Stimulated activated CD4-positive, alpha-beta T cell treated with anti-CD3 and anti-CD28 coated beads, Interleukin-15, amount 100 ng/mL, for 24 hours (primary cell): ENCODE measurements at regions not wholly inside any gene's neighbourhood (a gene's known extent, or its start where the extent isn't known, plus 50 kb on each side); places are given as distances from the start of the nearest gene placed in this dataset.
"Not testable (repeated sequence)": the region's sequence is repeated elsewhere in the genome, so short reads cannot be mapped to it uniquely, and the experiment has no call there.

Source experiments
- DNase-seq: peaks from one replicate; pipeline ENCODE4 v3.0.0-alpha.2; 2020

DNA sequence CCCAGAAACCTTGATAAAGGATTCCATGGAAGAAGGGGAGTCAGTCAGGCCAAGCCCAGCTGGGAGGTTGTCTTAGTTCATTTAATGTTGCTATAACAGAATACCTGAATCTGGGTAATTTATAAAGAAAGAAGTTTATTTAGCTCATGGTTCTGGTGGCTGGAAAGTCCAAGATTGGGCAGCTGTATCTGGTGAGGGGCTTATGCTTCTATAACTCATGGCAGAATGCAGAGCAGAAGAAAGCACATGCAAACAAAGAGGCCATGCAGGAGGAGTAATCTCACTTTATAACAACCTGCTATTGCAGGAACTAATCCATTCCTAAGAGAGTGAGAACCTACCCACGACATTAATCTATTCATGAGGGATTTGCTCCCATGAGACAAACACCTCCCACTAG, 54.2 kb upstream of the ANKRD1 start:
- no peak for DNase-seq

DNA sequence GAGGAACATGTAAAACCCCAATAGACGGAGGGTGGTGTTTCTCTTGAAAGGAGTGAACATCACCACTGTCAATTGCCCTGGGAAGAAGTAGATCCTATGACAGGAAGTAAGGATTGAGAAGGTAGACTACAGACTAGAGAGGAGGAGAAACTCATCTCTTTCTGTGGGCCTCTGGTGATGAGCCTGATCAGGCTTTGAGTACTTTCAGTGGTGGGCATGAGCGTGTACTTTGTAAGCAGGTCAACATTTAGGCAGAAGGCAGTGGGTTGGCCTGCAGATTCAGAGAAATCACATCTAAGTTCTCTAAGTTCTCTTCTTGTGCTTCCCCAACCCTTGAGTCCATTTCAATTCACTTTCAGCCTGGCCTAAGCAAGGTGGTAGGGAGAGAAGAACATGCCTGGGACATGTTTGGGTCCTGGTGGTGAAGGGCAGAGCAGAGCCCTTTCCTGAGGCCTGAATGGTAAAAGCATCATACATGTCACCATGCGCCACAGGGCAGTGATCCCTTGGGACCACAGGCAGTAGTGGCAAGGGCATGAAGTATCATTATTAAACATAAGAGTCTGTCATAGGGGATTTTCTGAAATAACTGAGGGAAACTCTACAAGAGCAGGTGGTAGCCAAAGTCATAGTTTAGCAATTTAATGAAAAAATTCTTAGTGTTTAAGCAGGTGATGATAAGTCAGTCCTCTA, 56.4 kb upstream of the ANKRD1 start:
- DNase-seq, result no peak

GRCh38 chr10:90977855-90978486, 57.1 kb upstream of the ANKRD1 start:
- DNase-seq, result no peak

DNA sequence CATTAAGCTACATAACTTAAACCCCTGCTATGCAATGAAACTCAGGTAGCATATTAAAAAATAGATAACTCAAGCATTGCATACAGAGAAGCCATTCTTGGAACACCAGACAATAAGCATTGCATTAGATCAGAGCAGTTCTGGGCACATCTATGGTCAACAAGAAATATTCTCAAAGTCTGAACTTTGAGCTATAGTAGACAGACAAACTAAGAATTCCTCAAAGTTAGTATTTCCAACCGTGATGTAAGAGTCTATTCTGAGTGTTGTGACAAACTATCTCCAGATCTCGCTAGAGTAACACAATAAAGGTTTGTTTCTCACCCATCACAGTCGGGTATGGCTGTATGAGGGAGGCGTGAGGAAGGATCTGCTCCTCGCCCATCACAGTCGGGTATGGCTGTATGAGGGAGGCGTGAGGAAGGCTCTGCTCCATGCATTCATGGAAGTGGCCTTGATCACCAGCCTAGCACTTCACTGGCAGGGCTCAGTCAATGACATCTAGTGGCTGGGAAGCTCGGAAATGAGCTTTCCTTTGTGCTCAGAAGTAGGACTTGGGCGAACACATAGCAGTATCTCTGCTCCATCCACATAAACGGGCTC, 61.6 kb upstream of the ANKRD1 start:
- no peak for DNase-seq

DNA sequence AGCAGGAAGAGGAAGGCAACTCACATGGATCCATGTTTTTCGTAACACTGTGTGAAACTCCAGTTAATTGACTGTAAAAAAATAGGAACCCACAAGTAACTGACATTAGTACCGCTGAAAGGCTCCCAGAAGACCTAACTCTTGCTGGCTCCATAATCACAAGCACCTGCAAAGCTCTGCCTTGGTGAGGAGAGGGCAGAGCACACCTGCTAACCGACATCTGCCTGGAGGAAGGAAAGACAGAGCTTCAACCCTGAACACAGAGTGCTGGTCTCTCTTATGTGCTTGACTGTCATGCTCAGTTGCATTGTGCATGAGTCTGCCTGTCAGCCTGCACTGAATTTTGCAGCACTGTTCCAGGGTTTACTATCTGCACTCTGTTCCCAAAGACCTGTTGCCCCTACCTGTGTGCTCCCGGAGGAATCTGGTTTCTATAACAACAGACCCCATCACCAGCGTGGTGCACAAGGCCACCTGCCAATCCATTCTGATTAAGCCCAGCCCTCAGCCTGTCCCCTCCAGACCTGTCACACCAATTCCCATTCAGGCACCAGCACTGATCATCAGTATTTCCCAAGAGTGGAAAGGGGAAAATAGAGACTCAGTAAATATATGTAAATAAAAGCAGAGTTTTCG, 63.1 kb upstream of the ANKRD1 start:
- DNase-seq, result no peak

GRCh38 chr10:90984898-90985297, 64.0 kb upstream of the ANKRD1 start:
- DNase-seq, result no peak

DNA sequence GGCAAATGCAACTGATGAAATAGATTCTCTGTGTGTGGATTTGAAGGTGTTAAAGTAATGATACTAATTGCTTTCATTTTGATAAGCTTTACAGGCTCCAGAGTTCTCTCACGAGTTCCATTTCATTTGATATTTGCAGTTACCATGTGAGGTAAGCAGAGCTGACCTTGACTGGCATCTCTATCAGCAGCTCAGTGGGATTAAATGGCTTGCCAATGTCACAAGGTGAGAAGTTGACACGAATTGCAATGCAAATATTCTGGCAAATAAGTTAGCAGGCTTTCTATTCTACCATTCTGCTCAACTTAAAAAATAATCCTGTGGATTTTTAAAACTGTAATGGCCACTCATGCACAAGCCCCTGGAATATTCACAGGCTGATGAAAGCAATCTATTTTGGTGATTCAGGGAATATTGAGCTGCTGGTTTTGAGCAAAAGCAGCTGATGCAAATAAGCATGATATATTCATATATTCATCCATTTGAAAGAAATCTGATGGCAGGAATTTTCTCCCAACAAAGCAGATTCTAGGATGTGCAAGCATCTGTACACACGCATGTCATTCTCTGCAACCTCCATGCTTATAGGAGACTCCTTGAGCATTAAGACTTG, 64.5 kb upstream of the ANKRD1 start:
- no peak for DNase-seq

DNA sequence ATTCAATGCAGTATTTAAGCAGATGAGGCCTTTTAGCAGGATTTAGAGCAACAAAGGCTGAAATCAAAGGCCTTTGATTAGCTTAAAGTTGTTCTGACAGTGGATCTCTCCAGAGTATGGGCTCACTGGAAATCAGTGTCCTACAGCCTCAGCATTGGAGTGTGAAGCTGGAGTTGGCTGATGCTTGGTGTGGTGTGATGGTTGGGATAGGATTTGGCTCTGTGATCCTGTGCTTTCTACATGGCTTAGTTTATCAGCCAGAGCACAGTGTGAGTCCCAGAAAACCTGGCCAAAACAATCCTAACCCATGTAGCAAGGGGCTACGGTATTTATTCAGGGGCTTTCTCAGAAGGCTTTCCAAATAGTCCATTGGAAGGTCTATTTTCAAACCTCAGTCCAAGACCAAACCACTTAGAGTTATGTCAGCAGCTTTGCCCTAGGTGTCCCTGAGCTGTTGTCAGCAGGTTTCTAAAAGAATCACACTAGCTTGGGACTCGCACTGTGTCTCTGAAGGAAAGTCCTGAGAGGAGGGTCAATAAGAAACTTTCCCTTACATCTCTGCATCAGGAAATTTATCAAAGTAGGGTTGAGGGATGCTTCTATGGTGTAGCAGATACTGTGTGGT, 65.4 kb upstream of the ANKRD1 start:
- DNase-seq, result no peak

DNA sequence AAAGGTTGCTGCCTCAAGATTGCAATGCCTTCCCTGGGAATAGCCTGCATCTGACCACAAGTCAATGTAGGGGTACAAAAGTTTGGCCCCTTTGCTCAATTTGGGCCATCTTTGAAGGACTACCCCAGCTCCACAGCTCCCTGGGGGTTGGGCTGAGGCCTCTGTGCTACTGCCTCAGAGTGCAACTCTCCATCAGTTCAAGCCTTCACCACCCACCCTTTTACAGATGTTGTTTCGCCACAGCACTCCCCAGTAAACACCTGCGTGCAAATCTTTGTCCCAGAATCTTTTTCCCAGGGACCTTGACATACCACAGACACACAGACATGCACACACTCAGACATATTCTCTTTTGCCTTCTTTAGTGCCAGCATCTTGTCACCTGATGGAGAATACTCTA, 66.0 kb upstream of the ANKRD1 start:
- no peak for DNase-seq

DNA sequence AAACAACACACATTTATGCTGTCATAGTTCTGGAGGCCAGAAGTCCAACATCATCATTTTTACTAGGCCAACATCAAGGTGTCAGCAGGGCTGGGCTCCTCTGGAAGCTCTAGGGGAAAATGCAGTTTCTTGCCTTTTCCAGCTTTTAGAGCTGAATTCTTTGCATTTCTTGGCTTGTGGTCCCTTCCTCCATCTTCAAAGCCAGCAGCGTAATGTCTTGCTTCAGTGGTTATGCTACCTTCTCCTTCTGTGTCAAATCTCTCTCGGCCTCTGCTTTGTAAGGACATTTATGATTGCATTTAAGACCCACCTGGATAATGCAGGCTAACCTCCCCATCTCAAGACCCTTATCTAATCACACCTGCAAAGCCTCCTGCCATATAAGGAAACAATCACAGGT, 66.5 kb upstream of the ANKRD1 start:
- no peak for DNase-seq

DNA sequence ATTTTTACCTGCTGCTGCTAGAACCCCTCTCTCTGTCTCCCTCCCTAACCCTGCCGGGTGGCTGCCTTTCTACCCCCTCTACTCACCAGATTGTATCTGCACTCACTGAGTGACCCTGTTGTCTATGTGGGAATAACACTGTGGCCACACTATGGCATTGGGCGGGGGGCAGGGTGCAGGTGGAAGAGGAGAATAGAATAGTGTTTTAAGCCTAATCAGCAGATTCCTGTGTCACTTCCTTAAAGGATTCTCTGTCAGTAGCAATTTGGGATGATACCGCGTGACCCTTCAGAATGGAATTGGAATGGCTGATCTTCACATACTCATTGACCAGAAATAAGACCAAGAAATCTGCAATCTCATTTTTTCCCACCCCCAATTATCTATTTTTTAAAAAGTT, 67.1 kb upstream of the ANKRD1 start:
- no peak for DNase-seq

GRCh38 chr10:90988802-90989201, 67.9 kb upstream of the ANKRD1 start:
- DNase-seq, result no peak

DNA sequence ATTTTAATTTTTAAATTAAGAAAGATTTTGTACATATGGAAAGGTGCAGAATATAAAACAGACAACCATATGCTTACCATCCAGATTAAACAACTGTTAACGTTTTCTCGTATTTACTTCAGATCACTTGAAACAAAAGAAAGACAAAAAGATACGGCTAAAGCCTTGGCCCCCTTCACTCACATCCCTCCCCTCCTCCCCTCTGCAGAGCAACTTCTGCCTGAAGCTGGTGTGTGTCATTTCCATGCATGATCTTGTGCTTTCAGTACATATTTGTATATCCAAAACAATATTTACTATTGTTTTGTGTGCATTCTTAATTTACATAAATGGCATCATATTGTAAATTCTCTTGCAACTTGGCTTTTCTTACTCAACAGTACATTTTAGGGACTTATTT, 68.5 kb upstream of the ANKRD1 start:
- no peak for DNase-seq

GRCh38 chr10:90992462-90992861, 71.6 kb upstream of the ANKRD1 start:
- DNase-seq, result no peak

DNA sequence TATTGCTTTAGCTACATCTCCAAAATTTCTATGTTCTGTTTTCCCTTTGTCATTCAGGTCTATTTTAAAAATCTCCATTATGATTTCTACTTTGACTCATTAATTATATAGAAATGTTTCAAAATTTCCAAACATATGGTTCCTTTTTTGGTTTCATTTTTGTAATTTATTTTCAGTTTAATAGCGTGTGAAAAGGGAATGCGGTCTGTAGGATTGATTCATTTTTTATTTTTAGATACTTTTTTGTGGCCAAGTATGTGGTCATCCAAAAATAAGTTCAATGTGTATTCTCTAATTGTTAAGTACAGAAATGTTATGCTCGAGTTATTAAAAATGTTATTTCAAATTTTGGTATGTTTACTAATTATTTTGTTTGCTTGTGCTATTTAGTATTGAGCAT, 72.5 kb upstream of the ANKRD1 start:
- no peak for DNase-seq

DNA sequence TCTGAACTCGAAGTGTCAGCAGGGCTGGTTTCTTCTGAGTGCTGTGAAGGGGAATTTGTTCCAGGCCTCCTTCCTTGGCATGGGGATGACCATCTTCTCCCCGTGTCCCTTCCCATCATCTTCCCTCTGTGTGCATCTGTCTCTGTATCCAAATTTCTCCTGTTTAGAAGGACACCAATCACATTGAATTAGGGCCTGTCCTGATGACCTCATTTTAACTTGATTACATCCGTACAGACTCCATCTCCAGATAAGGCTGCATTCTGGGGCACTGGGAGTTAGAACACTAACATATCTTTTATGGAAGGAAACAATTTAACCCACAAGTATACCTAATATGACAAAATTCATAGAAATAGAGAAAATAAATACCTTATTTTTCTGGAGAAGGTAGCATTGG, 76.8 kb upstream of the ANKRD1 start:
- DNase-seq, result no peak

- DNase-seq, result no peak
These were observed 78.0 kb upstream of the ANKRD1 start for GRCh38 chr10:90998733-90999511.

- no peak for DNase-seq
These were observed 78.8 kb upstream of the ANKRD1 start for GRCh38 chr10:90999512-91000172.

- DNase-seq, result no peak
These were observed 79.6 kb upstream of the ANKRD1 start for GRCh38 chr10:91000470-91000869.

DNA sequence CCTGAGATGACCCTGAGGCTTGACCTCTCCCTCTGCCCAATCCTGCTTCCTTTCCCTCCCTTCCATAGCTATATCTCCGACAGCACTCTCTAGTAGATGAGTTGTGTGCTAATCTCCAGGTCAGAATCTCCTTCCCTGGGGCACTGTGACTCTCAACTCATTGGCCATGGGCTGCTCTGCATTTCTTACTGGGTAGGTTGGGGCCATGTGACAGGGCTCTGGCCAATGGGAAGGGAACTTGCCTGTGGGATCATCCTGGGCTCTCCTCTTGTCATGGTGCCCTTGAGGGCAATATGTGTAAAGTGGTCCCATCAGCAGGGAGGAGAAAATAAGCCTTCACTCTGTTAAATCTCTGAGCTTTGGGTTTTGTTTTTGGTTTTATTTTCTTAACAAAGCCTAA, 80.1 kb upstream of the ANKRD1 start:
- DNase-seq, result no peak

DNA sequence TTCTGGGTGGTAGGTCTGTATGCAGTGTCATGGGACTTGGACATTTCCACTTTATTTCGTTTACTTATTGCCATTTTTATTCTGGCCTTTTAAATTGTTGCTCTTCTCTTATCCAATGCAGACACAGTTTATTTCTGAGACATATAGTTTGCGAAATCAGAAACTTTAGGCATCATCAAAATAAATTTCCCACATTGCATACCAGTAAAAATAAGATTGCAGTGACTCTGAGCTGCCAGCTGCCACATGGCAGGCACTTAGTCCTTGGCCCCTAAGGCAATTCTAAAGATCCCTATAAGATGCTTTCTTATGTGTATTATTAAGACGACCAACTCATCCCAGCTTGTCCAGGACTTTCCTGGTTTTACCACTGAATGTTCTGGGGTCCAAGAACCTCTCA, 81.8 kb upstream of the ANKRD1 start:
- no peak for DNase-seq

- DNase-seq, result not testable (repeated sequence)
These were observed 82.5 kb upstream of the ANKRD1 start for GRCh38 chr10:91003379-91003778.
